ENCODE measurements at regions not wholly inside any gene's neighbourhood (a gene's known extent, or its start where the extent isn't known, plus 50 kb on each side); places are given as distances from the start of the nearest gene placed in this dataset.

- DNase-seq = no peak
- Histone ChIP-seq H3K9me3 (no peaks in the 10 kb centered on the region), H3K27ac (peak overlapping the region in 1 of 3 donors; percentile 34), H3K36me3 (no peaks in the 10 kb centered on the region), H3K4me3 (replicated peaks in 1 of 3) (no peak overlapping the region), H3K27me3 (no peaks in the 10 kb centered on the region), H3K4me1 (peaks cover 0 to 6% of the 10 kb centered on the region in 2 donors)
- TF ChIP-seq CTCF (IDR thresholded peaks at IDR 0.05) = no peak
- no peak for TF ChIP-seq POLR2A (IDR thresholded peaks at IDR 0.05)
- intact Hi-C loops (cut with DNase I) = no loop called here
Observed at GRCh38 chr5:53360811-53361210, 119.6 kb upstream of the FST start.

GRCh38 chr5:53361708-53362107, 118.7 kb upstream of the FST start:
- intact Hi-C loops (cut with DNase I) = no loop called here
- H3K27me3 ChIP-seq = no peaks in the 10 kb centered on the region
- no peak overlapping the region for H3K27ac ChIP-seq
- no peak for TF ChIP-seq CTCF (IDR thresholded peaks at IDR 0.05)
- TF ChIP-seq POLR2A (IDR thresholded peaks at IDR 0.05) = no peak
- peaks cover 0 to 6% of the 10 kb centered on the region in 2 donors for H3K4me1 ChIP-seq
- H3K4me3 ChIP-seq (replicated peaks in 1 of 3) = no peak overlapping the region
- no peak for DNase-seq
- no peaks in the 10 kb centered on the region for H3K36me3 ChIP-seq
- 81 to 82% methylated on average over 4 of the region's 4 CpGs for WGBS, 2 donors
- no peaks in the 10 kb centered on the region for H3K9me3 ChIP-seq

- intact Hi-C loops (cut with DNase I) = no loop called here
- Histone ChIP-seq H3K36me3 (no peaks in the 10 kb centered on the region), H3K4me3 (replicated peaks in 1 of 3) (no peak overlapping the region), H3K27ac (no peak overlapping the region), H3K4me1 (peaks cover 0 to 6% of the 10 kb centered on the region in 2 donors), H3K27me3 (no peaks in the 10 kb centered on the region), H3K9me3 (no peaks in the 10 kb centered on the region)
- no peak for DNase-seq
- WGBS, 2 donors = 85 to 89% methylated on average over 5 of the region's 5 CpGs
- TF ChIP-seq CTCF (IDR thresholded peaks at IDR 0.05) (no peak), POLR2A (IDR thresholded peaks at IDR 0.05) (no peak)
Observed at GRCh38 chr5:53362521-53362941, 117.9 kb upstream of the FST start.

- Histone ChIP-seq H3K4me3 (replicated peaks in 1 of 3) (no peak overlapping the region), H3K27ac (no peak overlapping the region), H3K36me3 (no peaks in the 10 kb centered on the region), H3K4me1 (peaks cover 0 to 6% of the 10 kb centered on the region in 2 donors), H3K27me3 (no peaks in the 10 kb centered on the region), H3K9me3 (no peaks in the 10 kb centered on the region)
- no peak for DNase-seq
- TF ChIP-seq CTCF (IDR thresholded peaks at IDR 0.05) (no peak), POLR2A (IDR thresholded peaks at IDR 0.05) (no peak)
- intact Hi-C loops (cut with DNase I) = no loop called here
- WGBS, 2 donors = 64% methylated on average over 3 of the region's 3 CpGs
Observed at GRCh38 chr5:53364061-53364460, 116.4 kb upstream of the FST start.

GRCh38 chr5:53366245-53366644, 114.2 kb upstream of the FST start:
- Histone ChIP-seq H3K27me3 (no peaks in the 10 kb centered on the region), H3K9me3 (no peaks in the 10 kb centered on the region), H3K27ac (no peak overlapping the region), H3K4me3 (replicated peaks in 1 of 3) (no peak overlapping the region), H3K4me1 (no peaks in the 10 kb centered on the region), H3K36me3 (no peaks in the 10 kb centered on the region)
- intact Hi-C loops (cut with DNase I) = no loop called here
- no peak for TF ChIP-seq POLR2A (IDR thresholded peaks at IDR 0.05)
- no peak for TF ChIP-seq CTCF (IDR thresholded peaks at IDR 0.05)
- DNase-seq = no peak
- 92 to 94% methylated on average over 5 of the region's 5 CpGs for WGBS, 2 donors
